ENCODE measurements at regions not wholly inside any gene's neighbourhood (a gene's known extent, or its start where the extent isn't known, plus 50 kb on each side); places are given as distances from the start of the nearest gene placed in this dataset.
"Not testable (repeated sequence)": the region's sequence is repeated elsewhere in the genome, so short reads cannot be mapped to it uniquely, and the experiment has no call there.

DNA sequence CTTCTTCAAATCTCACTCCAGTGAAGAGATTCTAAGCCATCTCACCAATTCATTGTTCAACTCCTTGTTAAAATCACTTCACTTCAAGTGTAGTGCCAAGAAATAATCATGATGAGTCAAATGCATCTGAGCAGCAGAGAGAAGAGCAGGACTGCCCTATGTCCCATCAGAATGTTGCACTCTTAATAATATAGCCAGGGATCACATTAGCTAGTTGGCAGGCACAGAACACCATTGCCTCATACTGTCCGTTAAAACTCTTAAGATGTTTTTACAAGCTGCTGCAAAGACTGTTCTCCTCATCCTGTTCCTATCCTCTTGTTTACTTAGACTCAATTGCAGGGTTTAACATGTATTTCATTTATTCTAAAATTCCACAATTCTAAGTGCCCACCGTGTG, 432.9 kb downstream of the PLPP3 start:
- DNase-seq = peak; percentile 34

DNA sequence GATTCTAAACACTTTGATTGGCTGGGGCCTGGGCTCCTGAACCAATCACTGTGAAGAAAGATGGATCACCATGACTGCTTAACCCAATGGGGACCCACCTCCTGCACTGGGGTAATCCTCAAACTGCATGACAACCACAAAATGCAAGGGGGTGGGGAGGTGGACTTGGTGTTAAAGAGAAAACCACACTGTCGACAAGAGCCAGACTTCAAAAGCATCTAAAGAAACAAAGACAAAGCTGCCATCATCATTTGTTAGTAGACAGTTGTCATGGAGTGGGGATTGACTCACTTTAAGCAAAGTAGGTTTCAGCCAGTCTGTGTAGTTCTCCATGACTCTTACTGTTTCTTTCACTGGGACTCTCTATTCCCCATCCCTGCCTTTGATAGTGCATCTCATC, 433.8 kb downstream of the PLPP3 start:
- DNase-seq = no peak

DNA sequence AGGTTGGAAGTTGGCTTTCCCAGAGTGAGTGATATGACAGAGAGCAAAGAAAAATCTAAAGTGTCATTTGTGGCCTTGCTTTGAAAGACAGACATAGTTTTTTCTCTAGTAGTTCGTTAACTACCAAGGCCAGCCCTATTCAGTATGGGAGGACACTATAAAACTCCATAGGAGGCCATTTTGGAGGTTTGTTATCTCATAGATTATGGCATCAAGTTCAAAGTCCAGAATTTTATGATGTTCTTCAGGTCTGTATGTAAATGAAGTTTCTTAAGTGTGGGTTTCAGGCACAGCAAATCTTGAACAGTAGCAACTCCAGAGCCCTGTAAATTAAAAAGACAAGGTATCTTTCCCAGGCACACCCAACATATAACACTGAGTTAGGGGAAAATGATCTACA, 437.1 kb downstream of the PLPP3 start:
- no peak for DNase-seq

DNA sequence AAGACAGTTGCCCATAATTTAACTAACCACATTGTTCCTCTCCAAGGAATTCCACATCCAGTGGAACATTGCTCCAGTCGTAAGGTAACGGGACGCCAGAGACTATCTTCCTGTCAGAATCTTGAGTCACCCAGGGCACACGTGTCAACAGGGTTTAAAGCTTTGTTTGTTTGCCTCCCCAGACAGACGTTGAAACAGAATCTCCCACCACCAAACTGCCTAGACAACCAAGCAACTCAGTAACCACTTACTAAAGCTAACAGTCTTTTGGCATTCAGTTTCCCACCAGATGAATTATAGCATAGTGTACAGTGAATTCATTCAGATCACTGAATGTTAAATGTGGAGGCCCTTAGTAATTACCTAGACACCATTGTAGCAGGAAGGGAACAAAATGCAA, 439.5 kb downstream of the PLPP3 start:
- no peak for DNase-seq

DNA sequence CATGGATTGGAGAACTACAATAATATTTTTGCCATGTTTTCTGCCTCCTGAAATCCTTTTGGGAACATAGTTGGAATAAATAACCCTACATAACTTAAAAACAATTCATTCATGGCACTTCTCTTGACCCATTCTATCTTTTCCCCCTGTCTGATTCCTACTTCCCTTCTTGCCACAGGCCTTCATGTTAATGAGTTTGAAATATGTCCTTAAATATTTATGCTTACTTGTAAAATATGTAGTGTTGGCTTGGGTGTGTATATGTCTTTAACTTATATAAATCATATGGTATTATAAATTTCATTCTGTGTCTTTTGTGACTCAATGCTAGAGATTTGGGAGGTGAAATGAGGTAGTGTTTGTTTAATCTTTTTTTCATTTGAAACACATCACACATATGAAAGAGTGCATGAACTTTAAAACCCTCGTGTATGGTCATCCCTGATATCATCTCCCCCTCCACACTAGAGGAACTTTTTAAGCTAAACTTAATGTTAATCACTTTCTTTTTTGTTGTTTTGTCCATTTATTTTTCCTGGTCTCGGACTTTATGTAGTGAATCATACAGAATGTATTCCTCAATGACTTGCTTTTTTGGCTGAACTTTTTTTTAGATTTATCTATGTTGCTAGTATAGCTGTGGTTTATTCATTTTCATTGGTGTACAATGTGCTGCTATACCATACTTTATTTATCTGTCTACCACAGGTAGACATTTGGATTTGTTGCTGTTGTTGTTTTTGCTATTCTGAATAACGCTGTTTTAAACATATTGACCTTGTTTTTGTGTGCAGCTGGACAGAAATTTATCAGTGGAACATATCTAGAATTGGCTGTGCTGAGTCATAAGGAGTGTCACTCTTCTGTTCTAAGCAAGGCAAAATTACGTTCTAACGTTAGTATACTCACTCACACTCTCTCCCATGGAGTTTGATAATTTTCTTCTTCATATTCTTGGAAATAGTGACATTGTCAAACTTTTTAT, 441.6 kb downstream of the PLPP3 start:
- no peak for DNase-seq

DNA sequence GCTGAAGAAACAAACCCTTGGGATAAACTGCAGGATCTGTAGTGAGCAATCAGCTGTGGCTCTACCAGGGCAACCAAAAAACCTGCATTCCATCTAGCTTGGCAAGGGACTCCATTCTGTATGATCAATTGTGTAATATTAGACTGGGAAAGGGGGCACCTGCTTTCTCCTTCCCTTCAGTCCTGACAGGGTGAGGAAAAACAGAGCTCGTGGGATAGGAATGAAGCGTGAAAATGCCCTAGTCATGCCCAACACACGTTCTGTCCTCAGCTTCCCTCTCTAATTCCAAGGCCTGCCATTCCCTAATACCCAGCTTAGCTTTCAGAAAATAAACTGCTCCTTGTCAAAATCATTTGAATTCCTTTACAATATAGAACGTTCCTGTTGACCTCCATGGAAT, 442.3 kb downstream of the PLPP3 start:
- no peak for DNase-seq

DNA sequence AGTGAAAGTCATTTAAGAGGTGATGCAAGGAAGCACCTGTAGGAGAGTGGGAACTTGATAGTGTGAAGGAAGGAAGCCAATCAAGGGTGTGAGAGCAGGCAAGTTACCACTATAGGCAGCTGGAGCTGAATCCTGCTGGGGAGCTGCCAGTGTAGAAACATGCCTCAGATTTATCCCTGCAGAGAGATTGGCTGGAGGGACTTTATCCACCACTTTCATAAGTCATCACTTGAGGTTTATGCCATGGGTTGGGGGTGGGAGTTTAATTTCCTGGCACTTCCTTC, 443.6 kb downstream of the PLPP3 start:
- no peak for DNase-seq

DNA sequence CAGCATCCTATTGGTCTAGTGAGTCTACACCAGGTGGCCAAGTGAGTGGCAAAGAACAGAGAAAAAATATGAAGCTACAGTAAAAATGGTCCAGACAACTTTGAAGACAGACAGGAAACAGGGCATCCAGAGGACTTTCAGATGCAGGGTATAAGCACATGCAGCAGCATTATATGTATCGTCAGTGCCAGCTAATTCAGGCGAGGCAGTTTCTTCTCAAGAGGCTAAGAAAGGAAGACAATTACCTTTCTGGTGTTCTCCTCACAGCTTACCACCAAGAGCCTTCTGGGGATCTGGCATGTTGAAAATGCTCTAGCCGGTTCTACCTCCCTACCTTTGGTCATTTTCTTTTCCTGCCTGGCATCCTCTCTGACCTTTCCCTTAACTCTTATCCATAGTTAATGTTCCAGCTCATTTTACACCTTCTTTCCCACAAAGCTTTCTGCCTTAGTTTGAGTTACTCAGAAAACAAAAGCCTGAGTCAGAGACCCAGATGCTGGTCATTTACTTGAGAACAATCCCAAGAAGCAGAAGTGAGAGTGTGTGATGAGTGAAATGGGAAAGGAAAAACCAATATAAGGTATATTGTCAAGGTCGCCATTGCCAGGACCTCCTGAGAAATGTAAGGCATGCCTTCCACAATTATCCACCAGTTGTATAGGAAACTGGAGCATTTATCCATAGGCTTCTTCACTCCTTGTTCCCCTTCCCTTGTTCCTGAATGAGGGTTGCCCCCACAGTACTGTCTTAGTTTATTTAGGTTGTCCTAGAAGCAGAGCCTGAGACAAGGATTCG, 444.1 kb downstream of the PLPP3 start:
- DNase-seq = no peak

DNA sequence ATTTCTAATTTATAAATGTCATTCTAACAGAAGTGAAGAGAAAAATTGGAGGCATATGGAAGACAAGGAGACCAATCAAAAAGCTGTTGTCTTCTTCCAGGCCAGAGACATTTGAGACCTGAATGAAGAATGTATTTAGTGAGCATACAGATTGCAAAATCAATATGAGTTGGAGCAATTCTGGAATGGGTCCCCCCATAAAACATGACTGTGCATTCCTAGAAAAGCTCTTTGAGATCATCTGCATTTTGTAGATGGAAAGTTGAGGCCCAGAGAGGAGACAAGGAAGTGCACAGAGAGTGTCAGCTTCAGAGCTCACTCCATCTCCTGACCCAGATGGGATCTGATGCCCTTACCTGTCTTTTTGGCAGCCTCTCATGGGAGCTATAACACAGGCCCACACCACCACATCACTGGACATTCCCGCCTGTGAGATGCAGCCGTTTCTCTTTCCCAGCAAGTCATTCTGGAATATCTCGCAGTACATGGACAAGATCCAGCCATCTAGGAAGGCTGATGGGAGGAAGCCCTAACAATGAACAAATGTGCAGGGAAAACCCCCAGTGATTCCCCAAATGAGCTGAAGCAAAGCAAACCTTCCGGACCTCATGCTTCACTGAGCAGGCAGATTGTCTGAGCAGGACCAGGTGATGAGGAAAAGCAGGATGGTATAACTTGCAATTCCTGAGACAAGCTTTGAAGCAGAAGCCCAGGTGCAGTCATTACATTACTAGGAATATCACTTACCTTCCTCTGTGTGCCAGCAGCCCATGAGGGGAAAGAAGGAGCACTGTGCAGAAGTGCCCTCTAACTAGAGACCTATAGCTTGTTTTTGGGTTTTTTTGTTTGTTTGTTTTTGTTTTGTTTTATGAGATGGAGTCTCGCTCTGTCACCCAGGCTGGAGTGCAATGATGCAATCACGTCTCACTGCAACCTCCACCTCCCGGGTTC, 445.6 kb downstream of the PLPP3 start:
- DNase-seq = no peak

DNA sequence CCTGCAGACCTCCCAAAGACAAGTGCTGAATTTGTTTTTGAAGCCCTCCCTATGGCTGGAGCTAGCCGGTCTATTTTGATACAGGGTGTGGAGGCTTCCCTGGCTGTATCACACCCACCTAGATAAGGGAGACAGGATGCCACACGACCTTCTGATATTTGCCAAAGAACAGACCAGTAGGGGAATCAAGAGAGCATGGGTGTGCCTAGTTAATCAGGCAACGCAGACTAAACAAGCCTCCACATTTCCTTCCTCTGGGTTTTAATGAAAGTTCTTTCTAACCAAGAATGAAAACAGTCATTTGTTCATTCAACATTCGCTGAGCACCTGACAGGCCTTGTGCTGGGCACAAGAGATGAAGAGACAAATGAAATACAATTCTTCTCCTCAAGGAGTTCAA, 446.8 kb downstream of the PLPP3 start:
- DNase-seq = no peak

DNA sequence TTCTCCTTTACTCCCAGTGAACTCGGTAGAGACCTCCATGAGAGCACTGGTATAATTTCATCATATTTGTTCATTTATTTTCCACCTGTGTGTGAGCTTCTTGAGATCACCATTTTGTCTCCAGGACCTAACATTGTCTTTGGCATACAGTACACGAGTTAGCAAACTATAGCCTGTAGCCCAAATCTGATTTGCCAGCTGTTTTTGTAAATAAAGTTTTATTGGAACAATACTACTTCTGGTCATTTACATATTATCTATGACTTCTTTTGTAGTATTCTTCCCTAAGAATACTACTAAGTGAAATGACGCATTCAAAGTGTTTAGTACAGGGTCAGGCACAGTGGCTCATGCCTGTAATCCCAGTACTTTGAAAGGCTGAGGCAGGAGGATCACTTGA, 449.5 kb downstream of the PLPP3 start:
- DNase-seq = no peak

DNA sequence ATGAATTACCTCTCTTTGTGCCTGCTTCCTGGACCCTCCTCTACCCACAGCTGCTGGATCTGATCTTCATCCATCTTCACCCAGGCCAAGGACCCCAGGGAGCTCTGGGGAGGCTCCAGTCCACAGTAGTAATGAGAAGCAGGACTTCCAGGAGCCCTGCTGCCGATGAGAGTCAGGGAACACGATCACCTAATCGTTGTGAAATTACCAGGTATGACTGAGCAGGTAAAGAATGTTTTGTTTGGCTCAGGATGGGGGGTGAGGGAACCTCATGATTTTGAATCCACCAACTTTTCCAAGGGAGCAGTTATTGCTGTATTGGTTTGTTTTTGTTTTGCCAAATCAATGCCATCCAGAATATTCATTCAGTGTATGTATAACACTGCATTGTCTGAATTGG, 454.0 kb downstream of the PLPP3 start:
- DNase-seq = no peak

DNA sequence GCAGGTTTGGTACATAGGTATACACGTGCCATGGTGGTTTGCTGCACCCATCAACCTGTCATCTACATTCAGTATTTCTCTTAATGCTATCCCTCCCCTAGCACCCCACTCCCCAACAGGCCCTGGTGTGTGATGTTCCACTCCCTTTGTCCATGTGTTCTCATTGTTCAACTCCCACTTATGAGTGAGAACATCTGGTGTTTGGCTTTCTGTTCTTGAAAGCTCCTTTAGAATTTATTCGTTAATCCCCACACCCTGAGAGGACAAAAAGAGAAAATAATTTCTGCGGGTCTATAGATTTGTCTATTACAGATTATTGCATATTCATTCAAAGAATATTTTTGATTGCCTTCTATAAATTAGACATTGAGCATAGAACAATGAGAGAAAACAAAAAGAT, 455.5 kb downstream of the PLPP3 start:
- no peak for DNase-seq

DNA sequence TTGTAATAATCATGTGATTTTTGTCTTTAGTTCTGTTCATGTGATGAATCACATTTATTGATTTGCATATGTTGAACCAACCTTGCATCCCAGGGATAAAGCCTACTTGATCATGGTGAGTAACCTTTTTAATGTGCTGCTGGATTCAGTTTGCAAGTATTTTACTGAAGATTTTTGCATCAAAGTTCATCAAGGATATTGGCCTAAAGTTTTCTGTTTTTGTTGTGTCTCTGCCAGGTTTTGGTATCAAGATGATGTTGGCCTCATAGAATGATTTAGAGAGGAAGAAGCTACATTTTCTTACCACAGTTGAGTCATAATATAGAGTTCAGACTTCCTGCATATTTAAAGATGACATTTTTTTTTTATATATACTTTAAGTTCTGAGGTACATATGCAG, 455.9 kb downstream of the PLPP3 start:
- no peak for DNase-seq

DNA sequence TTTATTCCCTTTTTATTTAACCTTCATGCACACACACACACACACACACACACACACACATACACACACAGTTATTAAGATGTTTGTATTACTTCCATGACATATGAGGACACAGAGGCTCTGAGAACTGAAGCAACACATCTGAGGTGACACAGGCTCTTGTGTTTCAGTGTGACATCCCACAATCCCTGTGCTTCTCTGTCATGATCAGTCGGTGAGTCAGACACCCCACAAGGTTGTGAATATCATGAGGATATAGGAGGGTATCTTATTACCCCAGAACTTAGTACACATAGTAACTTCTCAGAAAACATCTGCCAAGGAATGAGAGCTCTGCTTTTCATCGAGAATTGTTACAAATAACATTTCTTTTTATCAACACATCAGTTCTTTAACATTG, 459.3 kb downstream of the PLPP3 start:
- DNase-seq = no peak

DNA sequence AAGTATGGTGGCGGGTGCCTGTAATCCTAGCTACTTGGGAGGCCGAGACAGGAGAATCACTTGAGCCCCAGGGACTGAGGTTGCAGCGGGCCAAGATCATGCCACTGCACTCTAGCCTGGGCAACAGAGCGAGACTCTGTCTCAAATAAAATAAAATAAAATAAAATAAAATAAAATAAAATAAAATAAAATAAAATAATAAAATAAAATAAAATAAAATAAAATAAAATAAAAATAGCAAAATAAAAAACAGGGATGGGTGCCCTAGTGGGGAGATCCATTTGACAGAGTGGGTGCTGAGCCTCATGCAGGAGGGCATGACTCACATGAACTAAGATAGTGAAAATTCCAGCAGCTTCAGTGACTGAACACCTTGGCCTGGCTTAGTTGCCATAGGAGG, 460.7 kb downstream of the PLPP3 start:
- not testable (repeated sequence) for DNase-seq

DNA sequence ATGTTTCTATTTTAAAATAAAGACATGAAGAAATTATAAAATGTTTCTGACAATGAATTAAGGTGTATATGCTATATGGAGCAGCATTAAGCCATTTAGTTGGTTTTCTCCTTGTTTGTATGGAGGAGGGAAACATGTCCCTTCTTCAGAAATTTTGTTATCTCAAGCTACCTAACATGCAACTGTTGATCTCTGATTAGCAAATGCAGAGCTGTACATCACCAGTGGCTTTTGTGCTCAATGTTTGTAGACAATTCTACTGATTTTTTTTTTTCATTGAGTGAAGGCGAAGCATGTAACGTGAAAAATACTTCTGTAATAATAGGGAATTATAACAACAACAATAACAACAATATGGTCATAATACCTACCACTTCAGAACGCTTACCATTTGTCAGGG, 463.7 kb downstream of the PLPP3 start:
- DNase-seq = no peak

DNA sequence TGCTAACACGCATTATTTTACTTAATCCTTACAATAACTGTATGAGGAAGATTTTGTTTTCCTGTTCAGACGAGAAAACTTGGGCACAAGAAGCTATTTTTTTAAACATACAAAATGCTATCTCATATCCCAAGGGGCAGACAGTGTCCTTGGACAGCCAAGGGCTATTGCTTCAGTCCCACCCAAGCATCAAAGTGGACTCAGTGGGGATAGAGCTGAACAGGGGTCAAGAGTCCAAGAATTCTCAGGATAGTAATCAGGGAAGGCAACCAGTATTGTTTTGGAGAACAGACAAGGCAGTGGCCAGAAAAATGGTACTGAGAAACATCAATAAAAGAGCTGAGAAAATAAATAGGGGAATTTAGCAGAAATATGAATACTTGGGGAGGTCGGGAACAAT, 465.7 kb downstream of the PLPP3 start:
- no peak for DNase-seq

DNA sequence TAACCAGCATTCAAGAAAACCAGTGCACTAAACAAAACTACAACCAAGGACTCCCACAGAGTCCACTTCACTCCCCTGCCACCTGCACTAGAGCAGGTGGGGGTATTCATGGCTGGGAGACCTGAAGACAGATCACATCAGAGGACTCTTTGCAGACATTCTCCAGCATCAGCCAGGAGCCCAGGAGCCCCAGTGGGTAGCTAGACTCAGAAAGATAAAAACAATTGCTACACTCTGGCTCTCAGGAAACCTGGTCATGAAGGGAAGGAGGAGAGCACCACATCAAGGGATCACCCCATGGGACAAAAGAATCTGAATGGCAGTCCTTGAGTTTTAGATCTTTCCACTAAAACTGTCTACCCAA, 472.1 kb downstream of the PLPP3 start:
- no peak for DNase-seq

DNA sequence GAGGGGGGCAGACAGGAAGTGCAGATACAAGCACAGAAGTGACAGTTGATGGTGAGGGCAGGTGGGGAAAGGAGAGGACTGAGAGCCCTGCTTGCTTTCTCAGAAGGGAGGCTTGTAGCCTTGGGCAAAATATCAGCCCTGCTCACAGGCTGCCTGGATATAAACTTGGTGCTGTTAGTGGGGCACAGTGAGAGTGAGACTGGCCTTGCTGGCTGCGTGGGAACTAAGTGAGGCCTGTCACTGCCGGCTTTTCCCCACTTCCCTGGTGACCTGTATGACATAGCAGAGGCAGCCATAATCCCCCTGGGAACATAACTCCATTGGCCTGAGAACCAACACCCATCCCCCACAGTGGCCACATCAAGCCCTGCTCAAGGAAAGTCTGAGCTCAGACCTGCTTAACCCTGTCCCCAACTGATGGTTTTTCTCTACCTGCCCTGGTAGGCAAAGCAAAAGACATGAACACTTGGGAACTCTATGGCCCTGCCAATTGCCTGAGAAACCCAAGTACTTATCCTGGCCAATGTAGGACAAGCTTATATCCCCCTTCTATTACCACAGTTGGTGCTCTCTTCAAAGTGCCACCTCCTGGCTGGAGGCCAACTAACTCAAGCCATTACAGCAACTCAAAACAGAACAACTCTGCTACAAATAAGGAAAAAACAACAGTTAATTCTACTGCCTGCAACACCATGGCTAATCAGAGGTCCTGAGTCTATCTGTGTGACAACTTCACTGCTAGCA, 472.7 kb downstream of the PLPP3 start:
- no peak for DNase-seq

DNA sequence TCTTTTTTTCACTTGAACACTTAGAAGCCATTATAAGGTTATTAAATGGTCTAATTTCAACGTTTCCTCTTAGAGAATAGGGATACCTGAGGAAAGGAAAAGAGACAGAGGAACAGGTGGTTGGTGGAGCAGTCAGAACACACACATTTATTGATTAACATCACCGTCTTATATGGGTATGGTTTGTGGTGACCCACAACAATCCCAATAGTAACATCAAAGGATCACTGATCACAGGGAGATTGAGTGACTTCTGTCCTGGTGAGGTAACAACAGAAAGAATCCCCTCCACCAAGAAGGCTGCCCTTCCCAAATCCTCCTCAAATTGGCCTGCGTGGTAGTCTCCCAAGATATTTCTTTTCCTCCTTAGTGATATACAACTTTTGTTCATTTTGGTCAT, 474.0 kb downstream of the PLPP3 start:
- DNase-seq = no peak

DNA sequence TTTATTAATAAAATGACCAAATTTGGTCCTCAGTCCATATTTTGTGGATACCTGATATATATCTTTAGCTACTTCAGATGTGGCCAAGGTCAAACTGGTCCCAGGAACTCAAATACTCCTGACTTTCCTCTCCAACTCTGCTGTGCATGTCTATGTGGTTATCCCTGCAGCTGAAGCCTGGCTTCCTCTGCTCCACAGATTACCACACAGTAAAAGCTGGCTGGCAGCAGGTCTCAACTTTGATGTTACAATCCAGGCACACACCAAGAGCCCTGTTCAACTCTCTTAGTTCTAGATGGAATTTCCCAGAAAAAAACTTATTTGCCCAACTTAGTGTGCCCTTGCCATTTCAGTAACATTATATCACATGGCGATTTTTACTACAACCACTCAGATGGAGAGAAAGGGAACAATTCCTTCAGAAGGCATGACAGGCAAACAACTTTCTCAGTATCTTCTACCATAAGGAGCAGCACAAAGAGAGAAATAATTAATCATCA, 479.5 kb downstream of the PLPP3 start:
- no peak for DNase-seq
